AG04449 (cell line): ENCODE measurements at regions not wholly inside any gene's neighbourhood (a gene's known extent, or its start where the extent isn't known, plus 50 kb on each side); places are given as distances from the start of the nearest gene placed in this dataset.
"Not testable (repeated sequence)": the region's sequence is repeated elsewhere in the genome, so short reads cannot be mapped to it uniquely, and the experiment has no call there.

Experiments
- CTCF ChIA-PET: fragments of 350-600 bp; formaldehyde crosslinking; extraction: SDS; loops from one replicate; lab custom pipeline; 2021; ENCODE audit warnings: antibody characterized with exemption; lab: Yijun Ruan, JAX
- POLR2A ChIA-PET: fragments of 400-600, 350-600 bp; formaldehyde crosslinking; extraction: SDS; loops from one replicate; lab custom pipeline; 2020; ENCODE audit warnings: antibody characterized with exemption, inconsistent platforms; lab: Yijun Ruan, JAX
- DNase-seq: peaks from one replicate; pipeline ENCODE4 v3.0.0-alpha.2; 2010; ENCODE audit warnings: low read depth, low spot score
- H3K4me3 ChIP-seq: 2 replicates; pipeline ENCODE4 v1.5.1; 2011; ENCODE audit warnings: low read depth, mild to moderate bottlenecking, control low read depth, low read length
- CTCF ChIP-seq: IDR thresholded peaks from one replicate; pipeline ENCODE4 v1.5.1; 2011; ENCODE audit warnings: mild to moderate bottlenecking, moderate library complexity, low read length, control low read depth, inconsistent platforms; ENCODE audit not compliant: insufficient read depth; ENCODE audit errors: missing control alignments

GRCh38 chr18:49692906-49693716, 120.2 kb downstream of the ACAA2 start:
- no peak for DNase-seq
- ChIA-PET CTCF (no interaction called here), POLR2A (no interaction called here)
- H3K4me3 ChIP-seq, result no peak overlapping the region
- TF ChIP-seq CTCF, result no peak

- no peak for TF ChIP-seq CTCF
- peak; percentile 81 for DNase-seq
- peak overlapping the region; percentile 19 for H3K4me3 ChIP-seq
- ChIA-PET CTCF (interaction anchor here (1.5 kb wide), 1 partner anchor 10 kb away, joined by 3 read pairs; no protein-coding TSS in a partner anchor), POLR2A (interaction anchor here (1.2 kb wide), 1 partner anchor 35 kb away, joined by 9 read pairs; no protein-coding TSS in a partner anchor)
Measured at GRCh38 chr18:49691177-49691608, 122.1 kb downstream of the ACAA2 start.

GRCh38 chr18:49690312-49690711, 123.0 kb downstream of the ACAA2 start:
- POLR2A ChIA-PET, result interaction anchor here (1.2 kb wide), 1 partner anchor 36 kb away, joined by 9 read pairs; no protein-coding TSS in a partner anchor
- no peak for TF ChIP-seq CTCF
- CTCF ChIA-PET, result interaction anchor here (1.5 to 1.6 kb wide), 2 partner anchors 9 to 34 kb away, joined by 3 to 4 read pairs; no protein-coding TSS in a partner anchor
- peak; percentile 90 for DNase-seq
- H3K4me3 ChIP-seq, result peak overlapping the region; percentile 37; the same call in 1 of the 2 replicates

- H3K4me3 ChIP-seq, result no peak overlapping the region
- DNase-seq, result no peak
- POLR2A ChIA-PET, result no interaction called here
- TF ChIP-seq CTCF, result no peak
- CTCF ChIA-PET, result no interaction called here
Measured at GRCh38 chr18:49685231-49685942, 123.5 kb downstream of the LIPG start.

GRCh38 chr18:49682803-49683190, 120.9 kb downstream of the LIPG start:
- CTCF ChIA-PET, POLR2A ChIA-PET, H3K4me3 ChIP-seq, DNase-seq: not testable (repeated sequence)

GRCh38 chr18:49682173-49682802, 120.4 kb downstream of the LIPG start:
- no peak for TF ChIP-seq CTCF
- H3K4me3 ChIP-seq, result no peak overlapping the region
- CTCF ChIA-PET, result no interaction called here
- no peak for DNase-seq
- POLR2A ChIA-PET, result no interaction called here
